H9 (cell line): ENCODE measurements at regions not wholly inside any gene's neighbourhood (a gene's known extent, or its start where the extent isn't known, plus 50 kb on each side); places are given as distances from the start of the nearest gene placed in this dataset.

Experiments used
- DNase-seq: peaks from one replicate; pipeline ENCODE4 v3.0.0-alpha.2; 2017
- H2AFZ ChIP-seq: one replicate; pipeline ENCODE4 v1.6.1; 2013; ENCODE audit warnings: mild to moderate bottlenecking, low read length, control low read depth, moderate library complexity
- H2AK5ac ChIP-seq: 2 replicates; pipeline ENCODE4 v1.6.1; 2013; ENCODE audit warnings: low read length, control low read depth, mixed read lengths; ENCODE audit not compliant: insufficient read length
- H2BK120ac ChIP-seq: one replicate; pipeline ENCODE4 v1.6.1; 2013; ENCODE audit warnings: low read depth, mild to moderate bottlenecking, low read length, control low read depth, inconsistent platforms; ENCODE audit not compliant: poor library complexity, severe bottlenecking
- H2BK12ac ChIP-seq: 2 replicates; pipeline ENCODE4 v1.6.1; 2013; ENCODE audit warnings: low read length, control low read depth, mixed read lengths, low read depth; ENCODE audit not compliant: insufficient read length
- H2BK15ac ChIP-seq: 2 replicates; pipeline ENCODE4 v1.6.1; 2013; ENCODE audit warnings: low read depth, low read length, control low read depth
- H2BK20ac ChIP-seq: one replicate; pipeline ENCODE4 v1.6.1; 2013; ENCODE audit warnings: low read depth, mild to moderate bottlenecking, low read length, control low read depth, inconsistent platforms; ENCODE audit not compliant: poor library complexity, severe bottlenecking
- H2BK5ac ChIP-seq: 2 replicates; pipeline ENCODE4 v1.6.1; 2013; ENCODE audit warnings: low read length, control low read depth, mixed read lengths; ENCODE audit not compliant: insufficient read length
- H3K14ac ChIP-seq: 2 replicates; pipeline ENCODE4 v1.6.1; 2013; ENCODE audit warnings: low read length, control low read depth; ENCODE audit not compliant: insufficient read depth
- H3K18ac ChIP-seq: 2 replicates; pipeline ENCODE4 v1.6.1; 2013; ENCODE audit warnings: low read depth, mild to moderate bottlenecking, mixed read lengths, low read length, control low read depth; ENCODE audit not compliant: insufficient read length
- H3K23ac ChIP-seq: 2 replicates; pipeline ENCODE4 v1.6.1; 2013; ENCODE audit warnings: low read length, control low read depth, mixed read lengths, low read depth; ENCODE audit not compliant: insufficient read length
- H3K23me2 ChIP-seq: 2 replicates; pipeline ENCODE4 v1.6.1; 2013; ENCODE audit warnings: low read depth, mild to moderate bottlenecking, mixed read lengths, low read length, control low read depth; ENCODE audit not compliant: insufficient read length, poor library complexity, severe bottlenecking
- H3K27ac ChIP-seq: 2 replicates; pipeline ENCODE4 v1.5.1; 2013; ENCODE audit warnings: low read length, control low read depth, mixed read lengths, low read depth; ENCODE audit not compliant: insufficient read length
- H3K27me3 ChIP-seq: 2 replicates; pipeline ENCODE4 v1.6.1; 2013; ENCODE audit warnings: low read length, control low read depth, inconsistent platforms; ENCODE audit not compliant: insufficient read depth
- H3K4ac ChIP-seq: 2 replicates; pipeline ENCODE4 v1.6.1; 2013; ENCODE audit warnings: low read depth, mild to moderate bottlenecking, control low read depth, inconsistent platforms, low read length, moderate library complexity
- H3K4me1 ChIP-seq: 2 replicates; pipeline ENCODE4 v1.6.1; 2013; ENCODE audit warnings: low read length, control low read depth, inconsistent platforms; ENCODE audit not compliant: insufficient read depth
- H3K4me2 ChIP-seq: 2 replicates; pipeline ENCODE4 v1.6.1; 2013; ENCODE audit warnings: low read length, control low read depth, mixed read lengths; ENCODE audit not compliant: insufficient read length, insufficient read depth
- H3K56ac ChIP-seq: 2 replicates; pipeline ENCODE4 v1.6.1; 2013; ENCODE audit warnings: low read depth, mild to moderate bottlenecking, mixed read lengths, low read length, control low read depth; ENCODE audit not compliant: insufficient read length
- H3K79me1 ChIP-seq: 2 replicates; pipeline ENCODE4 v1.6.1; 2013; ENCODE audit warnings: low read depth, mild to moderate bottlenecking, moderate library complexity, low read length, control low read depth, inconsistent platforms; ENCODE audit not compliant: insufficient read depth, poor library complexity, severe bottlenecking
- H3K79me2 ChIP-seq: 2 replicates; pipeline ENCODE4 v1.6.1; 2013; ENCODE audit warnings: low read length, control low read depth, inconsistent platforms; ENCODE audit not compliant: insufficient read depth
- H3K9ac ChIP-seq: 2 replicates; pipeline ENCODE4 v1.6.1; 2013; ENCODE audit warnings: low read length, control low read depth, mixed read lengths; ENCODE audit not compliant: insufficient read length; ENCODE audit errors: extremely low read depth
- H3K9me3 ChIP-seq: one replicate; pipeline ENCODE4 v1.6.1; 2013; ENCODE audit warnings: low read depth, low read length, inconsistent platforms; ENCODE audit not compliant: control insufficient read depth
- H3T11ph ChIP-seq: one replicate; pipeline ENCODE4 v1.6.1; 2013; ENCODE audit warnings: mild to moderate bottlenecking, low read length, control low read depth, inconsistent platforms
- H4K20me1 ChIP-seq: one replicate; pipeline ENCODE4 v1.6.1; 2013; ENCODE audit not compliant: control insufficient read depth, insufficient read length, insufficient read depth
- H4K5ac ChIP-seq: 2 replicates; pipeline ENCODE4 v1.6.1; 2013; ENCODE audit warnings: low read depth, mild to moderate bottlenecking, mixed read lengths, low read length, control low read depth; ENCODE audit not compliant: insufficient read length
- H4K8ac ChIP-seq: replicated peaks from 2 replicates; pipeline ENCODE4 v1.6.1; 2013; ENCODE audit warnings: low read length, control low read depth, mixed read lengths, low read depth; ENCODE audit not compliant: insufficient read length
- H4K91ac ChIP-seq: 2 replicates; pipeline ENCODE4 v1.6.1; 2013; ENCODE audit warnings: low read depth, mild to moderate bottlenecking, moderate library complexity, mixed read lengths, low read length, control low read depth; ENCODE audit not compliant: insufficient read length
- H3K27ac Mint-ChIP-seq, 3 experiments: 2 replicates in 2 of 3; 3 replicates in 1 of 3; pipeline ENCODE4 v1.8.0; 2020 to 2021; ENCODE audit warnings: mixed read lengths in 3 of 3, mild to moderate bottlenecking in 1 of 3, moderate library complexity in 1 of 3
- H3K27me3 Mint-ChIP-seq: 2 replicates; pipeline ENCODE4 v1.8.0; 2021; ENCODE audit warnings: low read depth, mild to moderate bottlenecking, moderate library complexity, mixed read lengths
- H3K36me3 Mint-ChIP-seq, 3 experiments: 2 replicates in 2 of 3; 3 replicates in 1 of 3; pipeline ENCODE4 v1.8.0; 2020 to 2021; ENCODE audit warnings: low read depth in 3 of 3, mixed read lengths in 3 of 3; ENCODE audit not compliant: insufficient read depth in 1 of 3
- H3K4me1 Mint-ChIP-seq, 2 experiments: 2 replicates each; pipeline ENCODE4 v1.8.0; 2020; ENCODE audit warnings: mixed read lengths in 2 of 2
- H3K4me3 Mint-ChIP-seq, 2 experiments: 2 replicates in 1 of 2; 3 replicates in 1 of 2; pipeline ENCODE4 v1.8.0; 2020 to 2021; ENCODE audit warnings: mild to moderate bottlenecking in 2 of 2, mixed read lengths in 2 of 2, moderate library complexity in 1 of 2
- H3K9me3 Mint-ChIP-seq, 2 experiments: 2 replicates in 1 of 2; 3 replicates in 1 of 2; pipeline ENCODE4 v1.8.0; 2020; ENCODE audit warnings: mild to moderate bottlenecking in 2 of 2, mixed read lengths in 2 of 2, moderate library complexity in 1 of 2
- WGBS: extraction: QIAGEN DNeasy Blood & Tissue Kit; methylation state at CpG from one replicate; pipeline ENCODE4 v1.1.7; 2013; ENCODE audit warnings: missing lambda C conversion rate, low lambda C conversion rate, mixed read lengths; ENCODE audit not compliant: insufficient read length; ENCODE audit errors: extremely low coverage; 5-methylcytosine and 5-hydroxymethylcytosine counted together
- TF ChIP-seq, protein P1 (sequence below): fragments of 200-600 bp; sonication (generic); conservative IDR thresholded peaks from 3 replicates; pipeline ENCODE4 v1.8.0; 2021; ENCODE audit warnings: antibody characterized with exemption, mild to moderate bottlenecking

DNA sequence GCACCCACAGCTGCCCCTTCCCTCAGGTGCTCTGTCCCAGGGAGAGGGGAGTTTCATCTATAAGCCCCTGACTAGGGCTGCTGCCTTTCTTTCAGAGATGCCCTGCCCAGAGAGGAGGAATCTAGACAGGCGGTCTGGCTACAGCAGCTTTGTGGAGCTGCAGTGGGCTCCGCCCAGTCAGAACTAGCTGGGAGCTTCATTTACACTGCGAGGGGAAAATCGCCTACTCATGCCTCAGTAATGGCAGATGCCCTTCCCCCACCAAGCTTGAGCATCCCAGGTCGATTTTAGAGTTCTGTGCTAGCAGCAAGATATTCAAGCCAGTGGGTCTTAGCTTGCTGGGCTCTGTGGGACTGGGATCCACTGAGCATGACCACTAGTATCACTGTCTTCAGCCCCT, 181.2 kb upstream of the RARB start:
- no peaks in the 10 kb centered on the region for H3K9me3 ChIP-seq
- no peak overlapping the region for H2BK15ac ChIP-seq
- TF ChIP-seq, protein P1, sequence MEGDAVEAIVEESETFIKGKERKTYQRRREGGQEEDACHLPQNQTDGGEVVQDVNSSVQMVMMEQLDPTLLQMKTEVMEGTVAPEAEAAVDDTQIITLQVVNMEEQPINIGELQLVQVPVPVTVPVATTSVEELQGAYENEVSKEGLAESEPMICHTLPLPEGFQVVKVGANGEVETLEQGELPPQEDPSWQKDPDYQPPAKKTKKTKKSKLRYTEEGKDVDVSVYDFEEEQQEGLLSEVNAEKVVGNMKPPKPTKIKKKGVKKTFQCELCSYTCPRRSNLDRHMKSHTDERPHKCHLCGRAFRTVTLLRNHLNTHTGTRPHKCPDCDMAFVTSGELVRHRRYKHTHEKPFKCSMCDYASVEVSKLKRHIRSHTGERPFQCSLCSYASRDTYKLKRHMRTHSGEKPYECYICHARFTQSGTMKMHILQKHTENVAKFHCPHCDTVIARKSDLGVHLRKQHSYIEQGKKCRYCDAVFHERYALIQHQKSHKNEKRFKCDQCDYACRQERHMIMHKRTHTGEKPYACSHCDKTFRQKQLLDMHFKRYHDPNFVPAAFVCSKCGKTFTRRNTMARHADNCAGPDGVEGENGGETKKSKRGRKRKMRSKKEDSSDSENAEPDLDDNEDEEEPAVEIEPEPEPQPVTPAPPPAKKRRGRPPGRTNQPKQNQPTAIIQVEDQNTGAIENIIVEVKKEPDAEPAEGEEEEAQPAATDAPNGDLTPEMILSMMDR, result no peak
- Mint-ChIP-seq H3K27ac (no peak overlapping the region), H3K9me3 (peaks cover 27 to 35% of the 10 kb centered on the region in 2 experiments), H3K36me3 (peaks cover 9 to 53% (median 12%) of the 10 kb centered on the region in 3 experiments), H3K4me1 (peaks cover 0 to 3% of the 10 kb centered on the region in 2 experiments; a peak in 3 of 4 replicates), H3K4me3 (no peak overlapping the region), H3K27me3 (0 out of 2 replicates have a peak, but pooled peaks cover 1% of the 10 kb centered on the region)
- WGBS, result no CpG with 5 or more reads among the region's 5 CpGs
- no peaks in the 10 kb centered on the region for H3K27me3 ChIP-seq
- H2BK120ac ChIP-seq, result no peak overlapping the region
- H3K79me2 ChIP-seq, result no peaks in the 10 kb centered on the region
- H4K91ac ChIP-seq, result no peak overlapping the region
- no peak overlapping the region for H2BK20ac ChIP-seq
- H3K14ac ChIP-seq, result no peak overlapping the region
- no peak overlapping the region for H3K27ac ChIP-seq
- no peak overlapping the region for H4K5ac ChIP-seq
- no peak overlapping the region for H4K8ac ChIP-seq
- no peak overlapping the region for H3K4me2 ChIP-seq
- DNase-seq, result peak; percentile 51
- no peak overlapping the region for H3K18ac ChIP-seq
- no peak overlapping the region for H3K9ac ChIP-seq
- H3K23me2 ChIP-seq, result no peaks in the 10 kb centered on the region
- no peak overlapping the region for H2AFZ ChIP-seq
- H2BK5ac ChIP-seq, result no peak overlapping the region
- no peak overlapping the region for H2AK5ac ChIP-seq
- H2BK12ac ChIP-seq, result no peak overlapping the region
- H3T11ph ChIP-seq, result no peak overlapping the region
- no peaks in the 10 kb centered on the region for H3K79me1 ChIP-seq
- H3K4me1 ChIP-seq, result no peaks in the 10 kb centered on the region
- no peak overlapping the region for H3K4ac ChIP-seq
- H3K56ac ChIP-seq, result no peak overlapping the region
- no peak overlapping the region for H3K23ac ChIP-seq
- H4K20me1 ChIP-seq, result no peaks in the 10 kb centered on the region
